ENCODE measurements at regions not wholly inside any gene's neighbourhood (a gene's known extent, or its start where the extent isn't known, plus 50 kb on each side); places are given as distances from the start of the nearest gene placed in this dataset.

GRCh38 chr3:126292318-126293070 is 64.7 kb downstream of the KLF15 start:
- no peak for TF ChIP-seq CTCF (conservative IDR thresholded peaks at IDR 0.05)
- no TSS peak for BruUV-seq (replicated peaks)
- ChIA-PET CTCF (no interaction called here), POLR2A (ENCODE audit: unreplicated experiment) (no interaction called here)
- no peaks in the 10 kb centered on the region for H3K9me2 ChIP-seq (ENCODE audit: insufficient read depth)
- no peak overlapping the region for H3K4me3 ChIP-seq
- intact Hi-C loops (cut with micrococcal nuclease; ENCODE audit: unreplicated experiment): no loop called here
- H3K27ac ChIP-seq: no peak overlapping the region
- H2AFZ ChIP-seq: no peak overlapping the region
- no peaks in the 10 kb centered on the region for H4K20me1 ChIP-seq (ENCODE audit: insufficient read depth)
- no peaks in the 10 kb centered on the region for H3K4me1 ChIP-seq (replicated peaks; ENCODE audit: insufficient read depth)
- no peaks in the 10 kb centered on the region for H3K27me3 ChIP-seq (ENCODE audit: insufficient read depth, low read depth)
- no peak overlapping the region for H3K4me2 ChIP-seq
- DNase-seq: no peak
- no peaks in the 10 kb centered on the region for H3K36me3 ChIP-seq (ENCODE audit: low read depth)
- H3K79me2 ChIP-seq (ENCODE audit: low read depth): no peaks in the 10 kb centered on the region
- H3F3A ChIP-seq (ENCODE audit: insufficient read depth, low read depth): no peaks in the 10 kb centered on the region
- no peaks in the 10 kb centered on the region for H3K9me3 ChIP-seq (ENCODE audit: insufficient read depth, low read depth)

- H3K79me2 ChIP-seq (ENCODE audit: low read depth): no peaks in the 10 kb centered on the region
- no peak for DNase-seq
- no peak overlapping the region for H3K4me3 ChIP-seq
- no peaks in the 10 kb centered on the region for H4K20me1 ChIP-seq (ENCODE audit: insufficient read depth)
- H3K9me3 ChIP-seq (ENCODE audit: insufficient read depth, low read depth): no peaks in the 10 kb centered on the region
- H3K36me3 ChIP-seq (ENCODE audit: low read depth): no peaks in the 10 kb centered on the region
- no peak for TF ChIP-seq CTCF (conservative IDR thresholded peaks at IDR 0.05)
- no peak for TF ChIP-seq EZH2 (IDR thresholded peaks at IDR 0.05; ENCODE audit: low read depth)
- ChIA-PET POLR2A (ENCODE audit: unreplicated experiment) (no interaction called here), CTCF (no interaction called here)
- no TSS peak for BruUV-seq (replicated peaks)
- no peaks in the 10 kb centered on the region for H3K27me3 ChIP-seq (ENCODE audit: insufficient read depth, low read depth)
- H3F3A ChIP-seq (ENCODE audit: insufficient read depth, low read depth): no peaks in the 10 kb centered on the region
- H3K4me1 ChIP-seq (replicated peaks; ENCODE audit: insufficient read depth): no peaks in the 10 kb centered on the region
- intact Hi-C loops (cut with micrococcal nuclease; ENCODE audit: unreplicated experiment): no loop called here
- no peaks in the 10 kb centered on the region for H3K9me2 ChIP-seq (ENCODE audit: insufficient read depth)
- H3K27ac ChIP-seq: no peak overlapping the region
- H3K4me2 ChIP-seq: no peak overlapping the region
- H2AFZ ChIP-seq: no peak overlapping the region
These were observed 65.7 kb downstream of the KLF15 start for GRCh38 chr3:126291537-126291936.

- H3K4me2 ChIP-seq: no peak overlapping the region
- POLR2A ChIA-PET (ENCODE audit: unreplicated experiment): no interaction called here
- no peak overlapping the region for H2AFZ ChIP-seq
- H3K27me3 ChIP-seq (ENCODE audit: insufficient read depth, low read depth): no peaks in the 10 kb centered on the region
- BruUV-seq (replicated peaks): no TSS peak
- no peaks in the 10 kb centered on the region for H3F3A ChIP-seq (ENCODE audit: insufficient read depth, low read depth)
- H3K79me2 ChIP-seq (ENCODE audit: low read depth): no peaks in the 10 kb centered on the region
- H3K4me3 ChIP-seq: no peak overlapping the region
- H3K4me1 ChIP-seq (replicated peaks; ENCODE audit: insufficient read depth): no peaks in the 10 kb centered on the region
- DNase-seq: no peak
- H3K9me2 ChIP-seq (ENCODE audit: insufficient read depth): no peaks in the 10 kb centered on the region
- no peaks in the 10 kb centered on the region for H4K20me1 ChIP-seq (ENCODE audit: insufficient read depth)
- no peak overlapping the region for H3K27ac ChIP-seq
- intact Hi-C loops (cut with micrococcal nuclease; ENCODE audit: unreplicated experiment): no loop called here
- no peaks in the 10 kb centered on the region for H3K9me3 ChIP-seq (ENCODE audit: insufficient read depth, low read depth)
- no peaks in the 10 kb centered on the region for H3K36me3 ChIP-seq (ENCODE audit: low read depth)
- TF ChIP-seq CTCF (conservative IDR thresholded peaks at IDR 0.05): no peak
- no peak for TF ChIP-seq EZH2 (IDR thresholded peaks at IDR 0.05; ENCODE audit: low read depth)
- CTCF ChIA-PET: no interaction called here
These were observed 66.1 kb downstream of the KLF15 start for GRCh38 chr3:126291061-126291460.

Measured in PC-9 (cell line).